Activated T-cell treated with anti-CD3 and anti-CD28 coated beads for 24 hours (primary cell): ENCODE measurements at regions not wholly inside any gene's neighbourhood (a gene's known extent, or its start where the extent isn't known, plus 50 kb on each side); places are given as distances from the start of the nearest gene placed in this dataset.

ENCODE experiments used
- DNase-seq: peaks from one replicate; pipeline ENCODE4 v3.0.0-alpha.2; 2020; ENCODE audit warnings: low read depth

- DNase-seq = no peak
Measured at GRCh38 chr16:9689597-9689996, 492.6 kb downstream of the GRIN2A start.

DNA sequence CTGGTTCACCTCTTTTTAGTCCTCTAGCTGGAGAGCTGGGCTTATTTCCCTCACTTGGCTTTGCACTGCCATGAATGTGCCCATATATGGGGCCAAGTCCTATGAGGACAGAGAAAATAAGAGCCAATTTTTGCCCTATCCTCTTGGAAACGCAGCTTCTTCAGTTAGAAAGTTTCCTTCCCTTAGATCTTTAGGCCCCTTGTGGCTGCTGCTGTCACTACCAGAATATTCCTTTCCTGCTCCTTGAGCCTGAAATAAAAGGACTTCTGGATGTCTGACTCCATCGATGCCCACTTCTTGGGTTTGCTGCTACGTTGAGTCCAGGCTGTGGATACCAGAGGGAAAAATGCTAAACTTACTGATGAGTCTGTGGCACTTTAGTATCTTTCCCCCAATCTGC, 487.1 kb downstream of the GRIN2A start:
- DNase-seq = no peak
